Dendritic cell treated with granulocyte-macrophage colony-stimulating factor and Interleukin-4, amounts not matched to agents 40 ng/mL and 50 ng/mL, for 4 days (primary cell): ENCODE measurements at regions not wholly inside any gene's neighbourhood (a gene's known extent, or its start where the extent isn't known, plus 50 kb on each side); places are given as distances from the start of the nearest gene placed in this dataset.

ENCODE experiments used
- H3K27ac Mint-ChIP-seq: one replicate; pipeline ENCODE4 v1.8.0; 2022; ENCODE audit warnings: mild to moderate bottlenecking, mixed read lengths
- H3K27me3 Mint-ChIP-seq: one replicate; pipeline ENCODE4 v1.8.0; 2022; ENCODE audit warnings: mild to moderate bottlenecking, mixed read lengths
- H3K36me3 Mint-ChIP-seq: one replicate; pipeline ENCODE4 v1.8.0; 2022; ENCODE audit warnings: low read depth, mixed read lengths
- H3K4me1 Mint-ChIP-seq: one replicate; pipeline ENCODE4 v1.8.0; 2022; ENCODE audit warnings: low read depth, mixed read lengths
- H3K4me3 Mint-ChIP-seq: one replicate; pipeline ENCODE4 v1.8.0; 2022; ENCODE audit warnings: mild to moderate bottlenecking, moderate library complexity, mixed read lengths
- H3K9me3 Mint-ChIP-seq: one replicate; pipeline ENCODE4 v1.8.0; 2022; ENCODE audit warnings: mixed read lengths
- intact Hi-C: fragments of 100-400 bp; cut with micrococcal nuclease; formaldehyde crosslinking; loops from one replicate; pipeline ENCODE4 v1.15.0; 2022

- no peak overlapping the region for H3K27ac Mint-ChIP-seq
- H3K4me3 Mint-ChIP-seq: no peak overlapping the region
- H3K9me3 Mint-ChIP-seq: peaks cover 10% of the 10 kb centered on the region
- H3K4me1 Mint-ChIP-seq: no peaks in the 10 kb centered on the region
- H3K27me3 Mint-ChIP-seq: no peaks in the 10 kb centered on the region
- intact Hi-C loops: no loop called here
- H3K36me3 Mint-ChIP-seq: no peaks in the 10 kb centered on the region
Measured at GRCh38 chr5:28046596-28046995, 1008.2 kb upstream of the CDH9 start.

GRCh38 chr5:28027851-28028250 is 989.5 kb upstream of the CDH9 start:
- H3K4me1 Mint-ChIP-seq: no peaks in the 10 kb centered on the region

GRCh38 chr5:28017178-28017577 is 978.8 kb upstream of the CDH9 start:
- H3K9me3 Mint-ChIP-seq: peaks cover 53% of the 10 kb centered on the region
- intact Hi-C loops: no loop called here

More at GRCh38 chr5:28027851-28028250, 989.5 kb upstream of the CDH9 start:
- Mint-ChIP-seq H3K27me3 (no peaks in the 10 kb centered on the region), H3K4me3 (no peak overlapping the region), H3K27ac (no peak overlapping the region), H3K9me3 (peaks cover 35% of the 10 kb centered on the region), H3K36me3 (no peaks in the 10 kb centered on the region)
- intact Hi-C loops: no loop called here

GRCh38 chr5:28014779-28015178 is 976.4 kb upstream of the CDH9 start:
- intact Hi-C loops: no loop called here
- Mint-ChIP-seq H3K9me3 (peaks cover 72% of the 10 kb centered on the region), H3K4me3 (no peak overlapping the region), H3K4me1 (no peaks in the 10 kb centered on the region), H3K36me3 (no peaks in the 10 kb centered on the region), H3K27ac (no peak overlapping the region), H3K27me3 (no peaks in the 10 kb centered on the region)

More at GRCh38 chr5:28017178-28017577, 978.8 kb upstream of the CDH9 start:
- Mint-ChIP-seq H3K4me3 (no peak overlapping the region), H3K36me3 (no peaks in the 10 kb centered on the region), H3K27ac (no peak overlapping the region), H3K4me1 (no peaks in the 10 kb centered on the region), H3K27me3 (no peaks in the 10 kb centered on the region)

GRCh38 chr5:28012538-28012937 is 974.2 kb upstream of the CDH9 start:
- no peaks in the 10 kb centered on the region for H3K36me3 Mint-ChIP-seq
- H3K27ac Mint-ChIP-seq: no peak overlapping the region
- peaks cover 74% of the 10 kb centered on the region for H3K9me3 Mint-ChIP-seq
- no peaks in the 10 kb centered on the region for H3K27me3 Mint-ChIP-seq
- no peaks in the 10 kb centered on the region for H3K4me1 Mint-ChIP-seq
- H3K4me3 Mint-ChIP-seq: no peak overlapping the region
- intact Hi-C loops: no loop called here

GRCh38 chr5:28009576-28009975 is 971.2 kb upstream of the CDH9 start:
- Mint-ChIP-seq H3K4me3 (no peak overlapping the region), H3K27ac (no peak overlapping the region), H3K36me3 (no peaks in the 10 kb centered on the region), H3K9me3 (peaks cover 58% of the 10 kb centered on the region), H3K27me3 (no peaks in the 10 kb centered on the region), H3K4me1 (no peaks in the 10 kb centered on the region)
- intact Hi-C loops: no loop called here

GRCh38 chr5:27996665-27997064 is 958.3 kb upstream of the CDH9 start:
- H3K4me3 Mint-ChIP-seq: no peak overlapping the region
- peaks cover 45% of the 10 kb centered on the region for H3K9me3 Mint-ChIP-seq
- H3K36me3 Mint-ChIP-seq: no peaks in the 10 kb centered on the region
- H3K27ac Mint-ChIP-seq: no peak overlapping the region
- intact Hi-C loops: no loop called here
- no peaks in the 10 kb centered on the region for H3K27me3 Mint-ChIP-seq
- H3K4me1 Mint-ChIP-seq: no peaks in the 10 kb centered on the region

DNA sequence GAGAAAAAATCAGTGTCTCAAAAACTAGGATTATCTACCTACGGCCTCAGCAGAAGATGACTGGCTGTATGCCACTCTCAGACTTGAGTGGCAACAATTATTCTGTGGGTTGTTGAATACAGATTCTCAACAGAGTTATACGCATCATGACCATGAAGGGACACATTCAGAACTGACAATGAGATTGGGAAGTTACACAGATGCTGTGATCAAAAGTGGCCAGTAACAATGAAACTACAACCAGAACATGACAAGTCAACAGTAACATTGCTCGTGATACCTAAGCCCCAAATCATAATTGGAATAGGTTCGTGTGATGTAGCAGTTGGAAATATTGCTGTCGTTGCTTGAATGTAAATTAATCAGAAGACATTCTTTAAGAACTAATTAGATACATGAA is 957.5 kb upstream of the CDH9 start:
- no peak overlapping the region for H3K27ac Mint-ChIP-seq
- no peaks in the 10 kb centered on the region for H3K27me3 Mint-ChIP-seq
- no peak overlapping the region for H3K4me3 Mint-ChIP-seq
- intact Hi-C loops: no loop called here
- peaks cover 42% of the 10 kb centered on the region for H3K9me3 Mint-ChIP-seq
- no peaks in the 10 kb centered on the region for H3K4me1 Mint-ChIP-seq
- no peaks in the 10 kb centered on the region for H3K36me3 Mint-ChIP-seq

DNA sequence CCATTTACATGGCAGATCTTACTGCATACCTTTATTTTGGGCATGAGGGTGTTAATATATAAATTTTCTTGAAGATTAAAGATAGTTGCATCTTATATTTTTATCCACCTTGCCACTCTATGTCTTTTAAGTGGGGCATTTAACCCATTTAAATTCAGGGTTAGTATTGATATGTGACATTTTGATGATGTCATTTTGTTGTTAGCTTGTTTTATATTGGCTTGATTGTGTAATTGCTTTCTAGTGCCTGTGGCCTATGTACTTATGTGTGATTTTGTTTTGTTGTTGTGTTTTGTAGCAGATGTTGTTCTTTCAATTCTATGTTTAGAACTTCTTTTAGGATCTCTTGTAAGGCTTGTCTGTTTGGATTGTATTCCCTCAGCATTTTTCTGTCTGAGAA is 939.9 kb upstream of the CDH9 start:
- no peaks in the 10 kb centered on the region for H3K36me3 Mint-ChIP-seq
- H3K27me3 Mint-ChIP-seq: no peaks in the 10 kb centered on the region
- no peak overlapping the region for H3K27ac Mint-ChIP-seq
- no peaks in the 10 kb centered on the region for H3K4me1 Mint-ChIP-seq
- H3K9me3 Mint-ChIP-seq: peaks cover 29% of the 10 kb centered on the region
- no peak overlapping the region for H3K4me3 Mint-ChIP-seq
- intact Hi-C loops: no loop called here

DNA sequence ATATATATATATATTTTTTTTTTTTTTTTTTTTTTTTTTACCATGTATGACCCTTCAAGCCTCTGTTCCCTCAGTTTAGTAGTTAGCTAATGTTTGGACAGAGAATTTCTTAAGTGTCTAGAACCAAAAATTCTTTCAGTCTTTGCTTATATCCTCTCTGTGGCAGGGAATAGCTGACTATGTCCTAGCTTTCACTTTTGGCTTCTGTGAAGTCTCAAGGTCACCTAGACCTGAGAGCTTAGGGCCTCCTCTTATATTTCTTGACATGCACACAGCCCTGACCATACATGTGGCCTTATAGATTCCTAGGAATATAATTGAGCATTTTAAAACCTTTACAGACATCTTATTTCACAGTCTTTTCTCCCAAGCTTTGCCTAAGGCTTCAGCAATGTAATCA is 930.8 kb upstream of the CDH9 start:
- intact Hi-C loops: no loop called here
- H3K27ac Mint-ChIP-seq: no peak overlapping the region
- peaks cover 34% of the 10 kb centered on the region for H3K9me3 Mint-ChIP-seq
- H3K4me3 Mint-ChIP-seq: no peak overlapping the region
- H3K27me3 Mint-ChIP-seq: no peaks in the 10 kb centered on the region
- H3K4me1 Mint-ChIP-seq: no peaks in the 10 kb centered on the region
- H3K36me3 Mint-ChIP-seq: no peaks in the 10 kb centered on the region

- H3K9me3 Mint-ChIP-seq: peaks cover 36% of the 10 kb centered on the region
- H3K36me3 Mint-ChIP-seq: no peaks in the 10 kb centered on the region
- intact Hi-C loops: no loop called here
- H3K27me3 Mint-ChIP-seq: no peaks in the 10 kb centered on the region
- H3K4me1 Mint-ChIP-seq: peaks cover 16% of the 10 kb centered on the region
- H3K4me3 Mint-ChIP-seq: no peak overlapping the region
- H3K27ac Mint-ChIP-seq: no peak overlapping the region
Measured at GRCh38 chr5:27963050-27963783, 924.8 kb upstream of the CDH9 start.

DNA sequence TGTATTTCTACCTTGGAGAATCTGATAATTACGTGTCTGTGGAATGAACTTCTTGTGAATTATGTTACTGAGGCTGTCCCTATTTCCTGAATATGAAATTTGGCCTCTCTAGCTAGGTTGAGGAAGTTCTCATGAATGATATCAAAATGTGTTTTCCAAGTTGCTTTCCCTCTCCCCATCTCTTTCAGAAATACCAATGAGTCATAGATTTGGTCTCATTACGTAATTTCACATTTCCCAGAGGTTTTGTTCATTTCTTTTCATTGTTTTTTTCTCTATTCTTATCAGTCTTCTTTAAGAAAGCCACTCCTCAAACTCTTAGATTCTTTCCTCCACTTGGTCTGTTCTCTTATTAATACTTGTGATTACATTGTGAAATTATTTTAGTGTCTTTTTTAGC is 923.8 kb upstream of the CDH9 start:
- Mint-ChIP-seq H3K9me3 (peaks cover 36% of the 10 kb centered on the region), H3K27me3 (no peaks in the 10 kb centered on the region), H3K4me1 (peaks cover 16% of the 10 kb centered on the region), H3K27ac (no peak overlapping the region), H3K36me3 (no peaks in the 10 kb centered on the region), H3K4me3 (no peak overlapping the region)
- intact Hi-C loops: no loop called here

GRCh38 chr5:27947088-27947487 is 908.7 kb upstream of the CDH9 start:
- no peak overlapping the region for H3K4me3 Mint-ChIP-seq
- intact Hi-C loops: no loop called here
- H3K27ac Mint-ChIP-seq: no peak overlapping the region
- H3K36me3 Mint-ChIP-seq: no peaks in the 10 kb centered on the region
- peaks cover 7% of the 10 kb centered on the region for H3K9me3 Mint-ChIP-seq
- no peaks in the 10 kb centered on the region for H3K27me3 Mint-ChIP-seq
- no peaks in the 10 kb centered on the region for H3K4me1 Mint-ChIP-seq

- no peaks in the 10 kb centered on the region for H3K4me1 Mint-ChIP-seq
- no peaks in the 10 kb centered on the region for H3K36me3 Mint-ChIP-seq
- H3K27me3 Mint-ChIP-seq: no peaks in the 10 kb centered on the region
- H3K4me3 Mint-ChIP-seq: no peak overlapping the region
- H3K9me3 Mint-ChIP-seq: peaks cover 7% of the 10 kb centered on the region
- intact Hi-C loops: no loop called here
- H3K27ac Mint-ChIP-seq: no peak overlapping the region
Measured at GRCh38 chr5:27944471-27944870, 906.1 kb upstream of the CDH9 start.

DNA sequence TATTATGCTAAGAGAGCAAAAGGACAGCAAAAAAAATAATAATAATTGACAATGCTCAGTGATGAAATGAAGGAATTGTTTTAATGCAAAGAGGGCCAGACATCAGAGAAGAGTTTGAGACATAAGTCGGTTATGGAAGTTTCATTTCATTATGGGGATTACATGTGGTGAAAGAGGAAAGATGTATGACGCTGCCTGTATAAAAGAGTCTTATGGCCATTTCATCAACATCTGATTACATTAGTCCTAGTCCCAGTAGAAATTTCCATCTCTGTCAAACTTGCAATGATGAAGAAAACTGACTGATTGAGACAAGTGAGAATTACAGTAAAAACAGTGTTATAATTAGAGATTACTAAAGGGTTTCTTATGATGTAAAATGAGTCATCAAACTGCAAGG is 900.6 kb upstream of the CDH9 start:
- Mint-ChIP-seq H3K27ac (no peak overlapping the region), H3K36me3 (no peaks in the 10 kb centered on the region), H3K27me3 (no peaks in the 10 kb centered on the region), H3K4me1 (no peaks in the 10 kb centered on the region), H3K9me3 (peaks cover 18% of the 10 kb centered on the region), H3K4me3 (no peak overlapping the region)
- intact Hi-C loops: no loop called here
